Lower leg skin (tissue), 3 donors: ENCODE measurements at regions not wholly inside any gene's neighbourhood (a gene's known extent, or its start where the extent isn't known, plus 50 kb on each side); places are given as distances from the start of the nearest gene placed in this dataset.
"Not testable (repeated sequence)": the region's sequence is repeated elsewhere in the genome, so short reads cannot be mapped to it uniquely, and the experiment has no call there.

ENCODE experiments used
- POLR2A ChIP-seq, 2 donors: fragments of 450-650 bp; IDR thresholded peaks; one replicate each; pipeline ENCODE4 v1.6.1; 2016 to 2017; ENCODE audit warnings: antibody characterized with exemption in 2 of 2, mild to moderate bottlenecking in 1 of 2, moderate library complexity in 1 of 2
- TF ChIP-seq, protein P1 (sequence below), 3 donors: fragments of 450-650 bp; IDR thresholded peaks; one replicate each; pipeline ENCODE4 v1.5.1; 2016; ENCODE audit warnings: antibody characterized with exemption in 3 of 3, mild to moderate bottlenecking in 3 of 3, moderate library complexity in 2 of 3

DNA sequence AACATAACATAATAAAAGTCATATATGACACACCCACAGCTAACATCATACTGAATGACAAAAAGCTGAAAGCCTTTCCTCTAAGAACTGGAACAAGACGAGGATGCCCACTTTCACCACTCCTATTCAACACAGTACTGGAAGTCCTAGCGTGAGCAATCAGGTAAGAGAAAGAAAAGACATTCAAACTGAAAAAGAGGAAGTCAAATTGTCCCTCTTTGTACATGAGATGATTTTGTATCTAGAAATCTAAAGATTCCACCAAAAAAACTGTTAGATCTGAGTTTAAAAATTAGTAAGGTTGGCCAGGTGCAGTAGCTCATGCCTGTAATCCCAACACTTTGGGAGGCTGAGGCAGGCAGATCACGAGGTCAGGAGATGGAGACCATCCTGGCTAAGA is 70.1 kb upstream of the PROKR2 start:
- TF ChIP-seq, protein P1, sequence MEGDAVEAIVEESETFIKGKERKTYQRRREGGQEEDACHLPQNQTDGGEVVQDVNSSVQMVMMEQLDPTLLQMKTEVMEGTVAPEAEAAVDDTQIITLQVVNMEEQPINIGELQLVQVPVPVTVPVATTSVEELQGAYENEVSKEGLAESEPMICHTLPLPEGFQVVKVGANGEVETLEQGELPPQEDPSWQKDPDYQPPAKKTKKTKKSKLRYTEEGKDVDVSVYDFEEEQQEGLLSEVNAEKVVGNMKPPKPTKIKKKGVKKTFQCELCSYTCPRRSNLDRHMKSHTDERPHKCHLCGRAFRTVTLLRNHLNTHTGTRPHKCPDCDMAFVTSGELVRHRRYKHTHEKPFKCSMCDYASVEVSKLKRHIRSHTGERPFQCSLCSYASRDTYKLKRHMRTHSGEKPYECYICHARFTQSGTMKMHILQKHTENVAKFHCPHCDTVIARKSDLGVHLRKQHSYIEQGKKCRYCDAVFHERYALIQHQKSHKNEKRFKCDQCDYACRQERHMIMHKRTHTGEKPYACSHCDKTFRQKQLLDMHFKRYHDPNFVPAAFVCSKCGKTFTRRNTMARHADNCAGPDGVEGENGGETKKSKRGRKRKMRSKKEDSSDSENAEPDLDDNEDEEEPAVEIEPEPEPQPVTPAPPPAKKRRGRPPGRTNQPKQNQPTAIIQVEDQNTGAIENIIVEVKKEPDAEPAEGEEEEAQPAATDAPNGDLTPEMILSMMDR (IDR thresholded peaks at IDR 0.05): not testable (repeated sequence)
- TF ChIP-seq POLR2A (IDR thresholded peaks at IDR 0.05): not testable (repeated sequence)
